ENCODE measurements at regions not wholly inside any gene's neighbourhood (a gene's known extent, or its start where the extent isn't known, plus 50 kb on each side); places are given as distances from the start of the nearest gene placed in this dataset.
"Not testable (repeated sequence)": the region's sequence is repeated elsewhere in the genome, so short reads cannot be mapped to it uniquely, and the experiment has no call there.

DNA sequence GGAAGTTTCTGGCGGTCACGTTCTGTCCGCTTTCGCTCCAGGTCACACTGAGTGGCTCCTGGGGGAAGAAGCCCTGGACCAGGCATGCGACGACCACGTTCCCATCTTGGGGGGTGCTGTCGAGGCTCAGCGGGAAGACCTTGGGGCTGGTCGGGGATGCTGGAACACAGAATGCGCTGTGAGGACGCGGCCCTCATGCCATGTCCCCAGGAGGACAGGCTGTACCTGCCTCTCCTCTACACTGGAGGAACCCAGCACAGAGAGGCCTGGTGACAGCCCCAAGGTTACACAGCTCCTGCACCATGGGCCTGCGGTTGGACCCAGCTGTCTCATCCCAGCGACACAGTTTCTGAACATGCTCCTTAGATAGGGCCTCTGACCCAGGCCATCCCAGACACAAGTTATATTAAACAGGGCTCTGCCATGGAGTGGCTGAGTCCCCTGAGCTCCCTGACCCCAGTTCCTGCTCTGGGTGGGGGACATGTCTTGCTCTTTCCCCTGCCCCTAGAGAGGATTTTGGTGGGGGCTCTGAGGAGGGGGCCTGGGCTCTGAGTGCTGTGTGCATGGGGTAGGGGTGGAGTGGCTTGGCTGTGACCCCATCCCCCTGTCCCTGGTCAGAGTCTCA is 62.0 kb downstream of the TMEM121 start:
- 90 to 92% (median 92%) methylated on average over 14 to 15 of the region's 15 CpGs for WGBS, 4 donors
- Histone ChIP-seq H3K27ac (no peak overlapping the region), H3K36me3 (no peaks in the 10 kb centered on the region), H3K4me1 (no peaks in the 10 kb centered on the region), H3K9me3 (no peaks in the 10 kb centered on the region), H3K4me3 (no peak overlapping the region), H3K27me3 (no peaks in the 10 kb centered on the region)
- TF ChIP-seq, protein P1, sequence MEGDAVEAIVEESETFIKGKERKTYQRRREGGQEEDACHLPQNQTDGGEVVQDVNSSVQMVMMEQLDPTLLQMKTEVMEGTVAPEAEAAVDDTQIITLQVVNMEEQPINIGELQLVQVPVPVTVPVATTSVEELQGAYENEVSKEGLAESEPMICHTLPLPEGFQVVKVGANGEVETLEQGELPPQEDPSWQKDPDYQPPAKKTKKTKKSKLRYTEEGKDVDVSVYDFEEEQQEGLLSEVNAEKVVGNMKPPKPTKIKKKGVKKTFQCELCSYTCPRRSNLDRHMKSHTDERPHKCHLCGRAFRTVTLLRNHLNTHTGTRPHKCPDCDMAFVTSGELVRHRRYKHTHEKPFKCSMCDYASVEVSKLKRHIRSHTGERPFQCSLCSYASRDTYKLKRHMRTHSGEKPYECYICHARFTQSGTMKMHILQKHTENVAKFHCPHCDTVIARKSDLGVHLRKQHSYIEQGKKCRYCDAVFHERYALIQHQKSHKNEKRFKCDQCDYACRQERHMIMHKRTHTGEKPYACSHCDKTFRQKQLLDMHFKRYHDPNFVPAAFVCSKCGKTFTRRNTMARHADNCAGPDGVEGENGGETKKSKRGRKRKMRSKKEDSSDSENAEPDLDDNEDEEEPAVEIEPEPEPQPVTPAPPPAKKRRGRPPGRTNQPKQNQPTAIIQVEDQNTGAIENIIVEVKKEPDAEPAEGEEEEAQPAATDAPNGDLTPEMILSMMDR (IDR thresholded peaks at IDR 0.05): no peak
- no peak for TF ChIP-seq POLR2A (IDR thresholded peaks at IDR 0.05)
- intact Hi-C loops (cut with DNase I): loop anchor here in 2 of 10 donors (5.0 kb wide), 1 partner anchor 119 kb away; no protein-coding TSS in a partner anchor
- DNase-seq (no peak), ATAC-seq (peak in 1 of 4 donors; percentile 18)

DNA sequence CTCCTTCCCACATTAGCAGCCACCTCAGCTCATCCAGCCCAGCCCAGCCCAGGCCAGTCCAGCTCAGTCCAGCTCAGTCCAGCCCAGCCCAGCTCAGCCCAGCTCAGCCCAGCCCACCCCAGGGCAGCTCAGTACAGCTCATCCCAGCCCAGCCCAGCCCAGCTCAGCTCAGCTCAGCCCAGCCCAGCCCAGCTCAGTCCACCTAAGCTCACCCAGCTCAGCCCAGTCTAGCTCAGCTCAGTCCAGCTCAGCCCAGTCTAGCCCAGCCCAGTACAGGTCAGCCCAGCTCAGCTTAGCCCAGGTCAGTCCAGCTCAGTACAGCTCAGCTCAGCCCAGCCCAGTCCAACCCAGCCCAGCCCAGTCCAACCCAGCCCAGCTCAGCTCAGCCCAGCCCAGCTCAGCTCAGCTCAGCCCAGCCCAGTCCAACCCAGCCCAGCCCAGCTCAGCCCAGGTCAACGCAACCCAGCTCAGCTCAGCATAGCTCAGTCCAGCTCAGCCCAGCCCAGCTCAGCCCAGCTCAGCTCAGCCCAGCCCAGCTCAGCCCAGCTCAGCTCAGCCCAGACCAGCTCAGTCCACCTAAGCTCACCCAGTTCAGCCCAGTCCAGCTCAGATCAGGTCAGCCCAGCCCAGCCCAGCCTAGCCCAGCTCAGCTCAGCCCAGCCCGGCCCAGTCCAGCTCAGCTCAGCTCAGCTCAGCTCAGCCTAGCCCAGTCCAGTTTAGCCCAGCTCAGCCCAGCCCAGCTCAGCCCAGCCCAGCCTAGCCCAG is 63.0 kb downstream of the TMEM121 start:
- H3K36me3 ChIP-seq: no peaks in the 10 kb centered on the region
- no peak for TF ChIP-seq POLR2A (IDR thresholded peaks at IDR 0.05)
- TF ChIP-seq, protein P1 (IDR thresholded peaks at IDR 0.05): no peak
- H3K27me3 ChIP-seq: no peaks in the 10 kb centered on the region
- intact Hi-C loops (cut with DNase I): loop anchor here in 2 of 10 donors (5.0 kb wide), 1 partner anchor 118 kb away; no protein-coding TSS in a partner anchor
- DNase-seq (peak in 1 of 5 donors; percentile 55), ATAC-seq (peak in 1 of 4 donors; percentile 23)
- no peaks in the 10 kb centered on the region for H3K4me1 ChIP-seq
- no peak overlapping the region for H3K4me3 ChIP-seq
- WGBS, 4 donors: 84 to 96% (median 89%) methylated on average over 2 of the region's 2 CpGs; no CpG with 5 or more reads in 1 of the 4 donors
- H3K9me3 ChIP-seq: no peaks in the 10 kb centered on the region
- no peak overlapping the region for H3K27ac ChIP-seq

DNA sequence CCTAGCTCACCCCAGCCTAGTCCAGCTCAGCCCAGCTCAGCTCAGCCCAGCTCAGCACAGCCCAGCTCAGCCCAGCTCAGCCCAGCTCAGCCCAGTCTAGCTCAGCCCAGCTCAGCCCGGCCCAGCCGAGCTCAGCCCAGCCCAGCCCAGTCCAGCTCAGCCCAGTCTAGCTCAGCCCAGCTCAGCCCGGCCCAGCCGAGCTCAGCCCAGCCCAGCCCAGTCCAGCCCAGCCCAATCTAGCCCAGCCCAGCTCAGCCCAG is 63.5 kb downstream of the TMEM121 start:
- H3K27me3 ChIP-seq, H3K9me3 ChIP-seq, H3K4me1 ChIP-seq, ATAC-seq, H3K27ac ChIP-seq, H3K36me3 ChIP-seq, DNase-seq, H3K4me3 ChIP-seq: not testable (repeated sequence)
- intact Hi-C loops (cut with DNase I): loop anchor here in 2 of 10 donors (5.0 kb wide), 1 partner anchor 117 kb away; no protein-coding TSS in a partner anchor
- WGBS, 4 donors: 64 to 69% (median 67%) methylated on average over 4 of the region's 4 CpGs

DNA sequence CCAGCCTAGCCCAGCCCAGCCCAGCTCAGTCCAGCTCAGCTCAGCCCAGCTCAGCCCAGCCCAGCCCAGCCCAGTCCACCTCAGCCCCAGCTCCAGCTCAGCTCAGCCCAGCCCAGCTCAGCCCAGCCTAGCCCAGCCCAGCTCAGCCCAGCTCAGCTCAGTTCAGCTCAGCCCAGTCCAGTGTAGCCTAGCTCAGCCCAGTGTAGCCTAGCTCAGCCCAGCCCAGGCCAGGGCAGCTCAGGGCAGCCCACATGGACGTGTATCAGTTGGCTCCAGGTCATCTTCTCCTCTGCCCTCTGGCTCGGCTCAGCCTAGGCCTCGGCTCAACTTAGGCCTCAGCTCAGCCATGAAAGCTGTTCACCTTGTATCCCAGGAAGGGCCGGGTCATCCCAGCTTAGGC is 64.7 kb downstream of the TMEM121 start:
- DNase-seq (peak in 1 of 5 donors; percentile 57), ATAC-seq (no peak)
- no peaks in the 10 kb centered on the region for H3K9me3 ChIP-seq
- no peak overlapping the region for H3K4me3 ChIP-seq
- no peak for TF ChIP-seq POLR2A (IDR thresholded peaks at IDR 0.05)
- TF ChIP-seq, protein P1 (IDR thresholded peaks at IDR 0.05): no peak
- H3K36me3 ChIP-seq: no peaks in the 10 kb centered on the region
- WGBS, 4 donors: 78 to 85% (median 83%) methylated on average over 4 of the region's 4 CpGs
- intact Hi-C loops (cut with DNase I): no loop called here
- H3K27me3 ChIP-seq: no peaks in the 10 kb centered on the region
- H3K4me1 ChIP-seq: no peaks in the 10 kb centered on the region
- H3K27ac ChIP-seq: no peak overlapping the region

DNA sequence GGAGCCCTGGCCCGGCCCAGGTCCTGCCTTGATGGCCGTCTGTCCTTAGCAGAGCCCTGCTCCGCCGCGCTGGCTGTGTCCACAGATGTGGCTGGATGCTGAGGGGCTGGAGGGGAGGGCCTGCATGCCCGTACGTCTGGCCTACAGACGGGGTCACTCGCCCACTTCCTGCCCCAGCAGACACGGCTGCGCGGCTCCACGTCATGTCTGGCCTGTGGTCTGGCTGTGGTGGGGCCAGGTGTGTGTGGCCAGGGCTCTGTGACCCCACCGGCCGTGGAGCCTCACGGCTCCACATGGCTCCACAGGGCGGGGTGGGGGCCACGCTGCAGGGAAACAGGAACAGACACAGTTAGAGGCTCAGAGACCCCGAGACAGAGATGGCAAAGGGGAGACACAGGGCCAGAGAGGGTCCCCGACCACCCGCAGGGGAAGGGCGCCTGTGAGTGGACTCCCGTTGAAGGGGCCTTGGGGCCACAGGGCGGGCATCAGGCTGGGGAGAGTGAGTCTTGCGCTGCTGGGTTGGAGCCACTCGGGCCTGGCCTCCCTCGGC is 65.5 kb downstream of the TMEM121 start:
- H3K4me3 ChIP-seq; H3K27me3 ChIP-seq; H3K36me3 ChIP-seq; H3K9me3 ChIP-seq; H3K27ac ChIP-seq; ATAC-seq; DNase-seq; intact Hi-C loops (cut with DNase I); H3K4me1 ChIP-seq: not testable (repeated sequence)
- 83 to 92% (median 90%) methylated on average over 13 to 27 of the region's 27 CpGs for WGBS, 4 donors

DNA sequence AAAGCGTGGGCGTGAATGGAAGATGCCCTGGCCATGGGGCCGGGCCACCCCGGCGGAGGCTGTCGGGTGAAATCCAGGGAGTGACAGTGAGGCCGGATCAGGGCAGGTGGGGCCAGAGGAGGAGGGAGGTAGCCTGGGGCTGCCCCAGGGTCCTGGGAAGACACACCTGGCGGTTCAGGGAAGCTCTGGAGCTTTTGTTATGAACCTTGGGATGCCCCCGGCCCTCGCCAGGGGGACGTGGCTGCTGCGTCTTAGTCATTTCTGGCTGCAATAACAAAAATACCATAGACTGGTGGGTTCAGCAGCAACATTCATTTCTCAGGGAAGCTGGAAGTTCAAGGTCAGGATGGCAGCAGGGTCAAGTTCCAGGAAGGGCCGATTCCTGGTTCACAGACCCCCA is 66.3 kb downstream of the TMEM121 start:
- H3K9me3 ChIP-seq; H3K4me1 ChIP-seq; DNase-seq; H3K27ac ChIP-seq; intact Hi-C loops (cut with DNase I); H3K36me3 ChIP-seq; H3K27me3 ChIP-seq; H3K4me3 ChIP-seq; ATAC-seq: not testable (repeated sequence)
- 81 to 100% (median 82%) methylated on average over 5 to 6 of the region's 13 CpGs for WGBS, 4 donors

DNA sequence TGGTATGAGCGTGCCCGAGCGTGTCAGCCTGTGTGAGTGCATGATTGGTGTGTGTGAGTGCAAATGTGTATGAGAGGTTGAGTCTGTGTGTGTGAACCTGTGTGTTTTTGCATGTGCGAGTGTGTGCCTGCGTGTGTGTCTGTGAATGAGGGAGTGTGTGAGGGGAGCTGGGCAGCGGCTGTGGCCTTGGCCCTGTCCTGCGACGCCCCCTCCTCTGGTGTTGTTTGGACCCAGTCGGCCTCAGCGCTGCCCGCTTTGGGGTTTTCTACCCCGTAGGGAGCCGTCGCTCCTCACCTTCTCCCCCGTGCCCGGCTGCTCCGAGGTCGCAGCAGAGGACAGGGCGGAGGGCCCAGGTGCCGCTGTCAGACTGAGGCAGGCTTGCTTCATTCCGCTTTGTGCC is 69.0 kb downstream of the TMEM121 start:
- H3K4me1 ChIP-seq; ATAC-seq; H3K4me3 ChIP-seq; H3K27ac ChIP-seq; H3K36me3 ChIP-seq; intact Hi-C loops (cut with DNase I); H3K9me3 ChIP-seq; H3K27me3 ChIP-seq: not testable (repeated sequence)
- peak in 1 of 5 donors; percentile 48 for DNase-seq
- WGBS, 4 donors: 87 to 100% (median 93%) methylated on average over 6 to 15 of the region's 21 CpGs; no CpG with 5 or more reads in 1 of the 4 donors

DNA sequence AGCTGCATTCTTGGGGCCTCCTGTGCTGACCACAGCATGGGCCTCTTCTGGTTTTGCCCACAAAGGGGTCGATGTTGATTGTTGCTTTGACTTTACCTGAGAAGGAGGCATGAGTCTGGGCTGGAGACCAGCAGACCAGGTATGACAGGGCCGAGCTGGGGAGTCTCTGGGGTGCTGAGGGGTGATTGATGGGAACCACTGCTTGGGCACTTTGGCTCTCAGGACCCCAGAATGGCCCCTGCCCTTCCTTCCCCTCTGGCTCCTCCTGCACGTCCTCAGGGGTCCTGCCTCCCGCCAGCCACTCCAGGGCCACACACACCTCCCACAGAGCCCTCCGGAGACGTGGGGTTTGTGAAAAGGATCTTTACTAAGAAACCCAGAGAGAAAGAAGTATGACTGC is 70.0 kb downstream of the TMEM121 start:
- H3K4me3 ChIP-seq; H3K27ac ChIP-seq; H3K4me1 ChIP-seq; DNase-seq; intact Hi-C loops (cut with DNase I); H3K9me3 ChIP-seq; ATAC-seq; H3K36me3 ChIP-seq; H3K27me3 ChIP-seq: not testable (repeated sequence)
- 46 to 68% (median 49%) methylated on average over 4 to 6 of the region's 6 CpGs for WGBS, 4 donors

Data from heart left ventricle (tissue), 16 donors.